GM21737 (cell line): ENCODE measurements at regions not wholly inside any gene's neighbourhood (a gene's known extent, or its start where the extent isn't known, plus 50 kb on each side); places are given as distances from the start of the nearest gene placed in this dataset.

Experiments
- ATAC-seq: cut with Tn5 transposase; IDR thresholded peaks from one replicate; pipeline ENCODE4 v1.9.1; 2021; ENCODE audit warnings: mild to moderate bottlenecking, moderate library complexity; ENCODE audit not compliant: unreplicated experiment

DNA sequence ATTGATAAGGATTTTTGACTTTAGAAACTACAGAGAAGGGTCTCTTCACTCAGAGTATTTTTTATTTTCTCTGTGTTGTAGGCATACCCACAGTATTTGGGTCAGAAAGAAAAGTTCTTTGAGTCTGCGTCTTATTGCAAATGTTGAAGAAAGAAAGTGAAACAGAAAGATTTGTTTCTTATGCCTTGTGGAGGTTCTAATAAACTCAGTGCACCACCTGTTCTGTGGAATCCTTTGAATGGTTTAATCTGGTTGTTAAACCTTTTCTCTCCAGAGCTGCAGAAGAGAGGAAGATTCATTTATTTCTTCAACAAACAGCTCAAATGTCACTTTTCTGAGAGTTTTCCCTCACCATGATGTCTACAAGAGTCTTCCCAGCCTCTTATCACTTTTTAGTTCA lies 146.6 kb upstream of the PLEKHG7 start:
- ATAC-seq, result no peak

DNA sequence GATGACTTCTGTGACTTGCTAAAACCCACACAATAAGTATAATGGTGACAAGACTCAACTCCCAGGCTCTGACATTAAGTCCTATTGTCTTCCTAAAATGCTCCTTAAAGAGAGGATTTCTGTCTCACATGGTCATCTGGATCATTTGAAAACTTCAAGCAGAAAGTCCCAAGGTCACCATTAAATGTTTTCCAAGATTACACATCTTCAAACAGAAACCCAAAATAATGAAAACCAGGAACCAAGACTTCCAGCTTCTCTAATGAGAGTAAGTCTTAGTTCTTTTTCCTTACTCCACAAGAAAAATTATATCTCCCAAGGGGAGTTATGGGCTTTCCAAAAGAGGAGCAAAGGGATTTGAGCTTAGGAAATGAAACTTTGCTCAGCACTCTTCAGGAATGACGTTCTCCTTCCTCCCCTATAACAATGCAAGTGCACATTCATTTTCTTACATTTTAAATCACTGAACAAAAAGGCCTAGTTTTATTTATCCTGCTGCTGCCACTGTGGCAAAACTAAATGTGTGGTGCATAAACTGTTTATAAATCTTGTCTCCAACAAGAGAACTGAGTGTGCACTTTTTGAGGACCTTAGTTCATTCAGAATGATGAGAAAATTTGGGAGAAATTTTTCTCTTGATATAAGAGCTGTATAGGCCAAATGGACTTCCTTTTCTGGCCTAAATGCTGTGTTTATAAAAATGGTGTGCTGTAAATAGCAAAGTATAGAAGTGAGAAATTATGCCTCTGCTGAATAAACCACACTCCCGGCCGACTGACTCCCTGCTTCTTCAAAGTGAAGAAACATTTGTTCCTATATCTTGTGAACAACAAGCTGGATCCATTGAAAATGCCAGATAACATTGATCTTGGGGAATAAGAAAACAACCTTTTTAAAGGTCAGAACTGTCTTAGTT lies 148.4 kb upstream of the PLEKHG7 start:
- no peak for ATAC-seq

GRCh38 chr12:92553389-92553788 lies 149.4 kb upstream of the PLEKHG7 start:
- peak; percentile 21 for ATAC-seq

DNA sequence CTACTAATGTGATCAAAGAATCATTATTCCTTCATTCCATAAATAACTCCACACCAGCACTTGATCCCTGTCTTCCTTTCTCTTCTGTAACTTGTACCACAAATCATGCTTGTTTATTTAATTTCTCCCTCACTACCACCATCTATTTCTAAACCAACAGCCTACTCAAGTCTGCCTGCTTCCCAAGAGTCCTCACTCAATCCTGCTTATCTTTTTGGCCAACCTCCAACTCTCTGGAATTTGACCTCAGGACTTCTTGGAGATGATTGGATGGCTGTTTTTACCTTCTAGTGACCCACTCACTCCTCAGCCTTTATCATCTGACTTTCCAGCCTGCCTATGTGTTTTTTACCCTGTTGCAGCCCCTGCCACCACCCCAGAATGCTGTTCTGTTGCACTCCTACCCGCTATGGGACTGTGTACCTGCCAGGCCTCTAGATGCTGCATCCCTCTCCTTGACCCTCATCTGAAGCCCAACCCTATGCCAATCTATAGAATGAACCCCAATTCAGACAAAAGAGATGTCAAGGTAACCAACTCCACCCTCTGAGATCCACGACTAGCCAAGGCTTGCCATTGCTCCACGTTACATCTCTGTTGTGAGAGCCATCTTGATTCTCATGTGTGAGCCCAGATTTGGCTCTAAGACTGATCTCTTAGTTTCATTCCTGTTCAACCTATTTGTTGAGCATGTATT lies 150.2 kb upstream of the PLEKHG7 start:
- ATAC-seq, result no peak

DNA sequence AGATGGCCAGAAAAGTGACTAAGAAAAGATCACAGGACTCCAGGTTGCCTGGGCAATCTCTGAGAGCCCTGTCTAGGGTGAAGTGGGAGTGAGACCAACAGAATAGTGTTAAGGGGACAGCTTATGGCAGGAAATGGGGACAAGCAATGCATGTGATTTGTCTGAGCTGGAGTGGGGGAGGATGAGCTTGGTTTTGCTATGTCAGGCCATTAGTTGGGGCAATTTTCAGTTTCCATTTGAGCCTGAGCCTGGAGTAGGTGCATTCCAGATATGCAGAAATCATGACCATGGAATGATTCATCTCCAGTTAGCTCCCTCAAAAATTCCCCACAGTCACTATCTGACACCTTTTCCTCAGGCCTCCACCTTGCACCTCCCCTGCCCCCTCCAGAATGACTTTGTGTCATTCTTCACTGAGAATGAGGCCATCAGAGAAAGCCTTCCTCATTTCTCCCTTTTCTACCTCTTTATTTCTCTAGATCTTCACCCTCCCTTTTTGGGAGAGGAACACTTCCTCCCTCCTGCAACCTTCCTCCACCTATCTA lies 150.9 kb upstream of the PLEKHG7 start:
- peak; percentile 55 for ATAC-seq

- ATAC-seq, result no peak
Observed at GRCh38 chr12:92551210-92551609, 151.6 kb upstream of the PLEKHG7 start.

- ATAC-seq, result no peak
Observed at GRCh38 chr12:92550661-92551060, 152.1 kb upstream of the PLEKHG7 start.

DNA sequence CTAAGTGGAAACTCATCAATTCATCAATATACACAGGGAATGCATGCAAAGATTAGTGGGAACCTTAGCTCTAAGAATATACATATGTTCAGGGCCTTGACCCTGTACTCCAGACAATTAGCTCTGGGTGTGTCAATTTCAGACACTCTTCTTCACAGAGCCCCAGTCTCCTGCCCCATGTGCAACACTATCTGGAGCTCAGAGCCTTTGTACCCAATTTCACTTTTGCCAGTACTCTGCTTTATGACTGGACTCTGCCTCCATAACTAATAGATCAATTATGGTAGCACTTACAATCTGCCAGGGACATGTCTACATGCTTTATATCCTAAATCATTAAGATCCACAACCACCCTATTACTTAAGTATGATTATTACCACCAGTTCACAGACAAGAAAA lies 152.5 kb upstream of the PLEKHG7 start:
- no peak for ATAC-seq

GRCh38 chr12:92549516-92549915 lies 153.3 kb upstream of the PLEKHG7 start:
- no peak for ATAC-seq

DNA sequence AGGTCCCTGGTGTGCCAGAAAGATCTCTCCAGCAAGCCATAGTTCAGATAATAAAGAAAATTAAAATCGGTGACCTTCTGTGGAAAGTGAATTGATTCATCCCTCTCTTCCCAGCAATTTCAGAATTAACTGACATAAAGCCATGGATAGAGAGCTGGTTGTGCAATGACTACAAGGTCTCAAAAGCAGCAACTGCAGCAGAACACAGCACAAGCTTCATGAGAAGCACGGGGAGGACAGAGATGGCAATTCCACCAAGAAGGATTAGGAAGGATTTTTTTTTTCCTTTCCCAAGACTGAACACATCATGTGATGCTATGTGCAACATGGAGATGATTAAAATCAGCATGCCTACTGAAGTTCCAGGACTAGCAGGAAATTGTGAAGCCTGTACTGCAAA lies 154.9 kb upstream of the PLEKHG7 start:
- no peak for ATAC-seq

- ATAC-seq, result peak; percentile 7
Observed at GRCh38 chr12:92547420-92547819, 155.4 kb upstream of the PLEKHG7 start.

DNA sequence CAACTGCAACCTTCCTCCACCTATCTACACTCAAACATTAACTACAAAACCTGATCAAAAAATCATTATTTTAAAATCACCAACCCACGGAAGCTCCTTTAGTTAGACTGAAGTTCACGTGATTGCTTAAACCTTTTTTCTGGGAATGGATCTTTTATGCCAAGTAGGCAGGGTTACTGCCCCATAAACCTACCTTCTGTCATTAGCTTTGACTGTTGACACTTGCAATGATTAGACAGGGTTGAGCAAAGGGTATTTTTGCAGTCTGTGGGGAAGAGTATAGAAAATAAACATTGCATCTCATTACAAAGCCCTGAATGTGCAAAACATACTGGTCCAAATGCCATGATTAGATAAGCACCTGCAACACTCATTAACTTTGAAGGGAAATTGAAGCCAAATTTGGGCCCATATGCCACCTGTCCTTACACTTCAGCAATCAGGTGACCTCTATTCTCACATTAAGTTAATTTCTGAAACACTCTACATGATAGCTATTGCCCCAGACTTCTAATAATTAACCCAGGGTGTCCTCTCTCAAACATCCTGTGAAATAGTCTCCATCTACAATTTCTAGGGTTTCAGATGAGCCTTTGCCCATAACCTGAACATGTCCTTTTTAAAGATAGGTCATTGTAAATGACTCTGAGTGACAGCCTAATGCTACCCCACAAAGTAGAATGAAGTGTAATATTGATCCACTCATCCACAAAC lies 156.0 kb upstream of the PLEKHG7 start:
- ATAC-seq, result peak; percentile 75

- ATAC-seq, result peak; percentile 20
Observed at GRCh38 chr12:92546259-92546634, 156.5 kb upstream of the PLEKHG7 start.

DNA sequence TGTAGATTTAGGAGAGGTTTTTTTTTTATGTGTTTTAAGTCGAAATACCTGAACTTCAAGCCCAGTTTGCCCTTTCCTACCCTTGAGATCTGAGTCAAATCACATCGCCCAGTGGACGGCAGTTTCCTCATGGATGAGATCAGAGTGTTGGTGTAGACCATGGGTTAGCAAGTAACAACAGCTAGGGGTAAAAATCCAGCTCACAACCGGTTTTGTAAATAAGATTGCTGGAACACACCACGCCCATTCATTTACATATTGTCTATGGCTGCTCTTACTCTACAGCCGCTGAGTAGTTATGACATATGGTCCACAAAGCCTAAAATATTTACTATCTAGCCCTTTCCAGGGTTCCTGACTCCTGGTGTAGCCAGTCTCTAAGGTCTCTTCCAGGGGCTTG lies 158.5 kb upstream of the PLEKHG7 start:
- ATAC-seq, result no peak

- no peak for ATAC-seq
Observed at GRCh38 chr12:92543840-92544239, 158.9 kb upstream of the PLEKHG7 start.

DNA sequence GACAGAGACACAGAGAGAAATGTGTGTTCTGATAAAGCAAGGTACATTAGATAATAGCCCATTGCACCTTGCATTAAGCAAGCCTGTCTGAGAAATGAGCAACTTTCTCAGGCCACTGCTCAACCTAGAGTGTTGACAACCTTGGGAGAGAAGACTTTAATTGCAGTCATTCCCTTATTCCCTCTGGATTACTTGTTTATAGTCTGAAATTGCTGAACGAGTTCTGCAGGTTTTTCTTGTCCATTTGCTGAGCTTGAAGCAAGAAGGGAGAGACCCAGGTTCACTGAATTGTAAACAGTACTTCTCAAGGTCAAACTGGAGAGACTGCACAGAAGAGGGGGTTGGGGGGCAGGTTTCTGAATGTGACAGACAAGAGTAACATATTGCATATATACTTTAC lies 159.4 kb upstream of the PLEKHG7 start:
- ATAC-seq, result no peak

GRCh38 chr12:92541731-92542130 lies 161.1 kb upstream of the PLEKHG7 start:
- no peak for ATAC-seq

DNA sequence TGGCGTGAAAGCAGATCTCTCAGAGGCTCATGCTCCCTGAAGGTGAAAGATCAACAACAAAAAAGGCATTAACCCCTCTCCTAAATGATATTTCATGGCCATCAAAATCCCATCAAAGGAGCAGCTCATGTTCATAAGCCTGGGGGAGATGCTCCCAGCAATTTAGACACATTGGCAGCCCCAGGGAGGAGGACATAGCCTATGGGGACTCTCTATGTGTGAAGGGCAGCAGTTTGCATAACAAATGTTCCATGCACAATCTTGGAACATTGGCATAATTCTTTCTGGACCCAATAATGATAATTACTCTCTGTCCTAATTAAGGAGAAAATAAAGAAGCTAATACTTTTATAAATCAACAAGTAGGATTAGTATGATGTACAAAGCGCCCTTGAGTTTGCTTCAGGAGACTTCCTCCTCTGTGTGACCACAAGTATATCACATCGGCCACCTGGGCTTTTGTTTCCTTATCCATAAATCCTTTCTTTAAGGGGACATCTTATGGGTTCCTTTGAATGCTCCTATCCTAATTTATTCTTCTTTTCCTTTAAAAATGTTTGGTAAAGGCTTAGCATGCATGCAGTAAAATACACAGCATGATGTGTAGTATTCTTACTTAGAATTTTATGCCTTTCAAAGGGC lies 161.9 kb upstream of the PLEKHG7 start:
- ATAC-seq, result no peak

- ATAC-seq, result no peak
Observed at GRCh38 chr12:92539976-92540781, 162.6 kb upstream of the PLEKHG7 start.

GRCh38 chr12:92539110-92539749 lies 163.6 kb upstream of the PLEKHG7 start:
- no peak for ATAC-seq
